GM18508 (cell line): ENCODE measurements at regions not wholly inside any gene's neighbourhood (a gene's known extent, or its start where the extent isn't known, plus 50 kb on each side); places are given as distances from the start of the nearest gene placed in this dataset.
A peak's percentile ranks its signal among the peaks of the same experiment; 100 is the strongest.

Source experiments
- ATAC-seq: cut with Tn5 transposase; IDR thresholded peaks from one replicate; pipeline ENCODE4 v1.9.1; 2021; ENCODE audit warnings: moderate number of reproducible peaks; ENCODE audit not compliant: insufficient read depth, unreplicated experiment

GRCh38 chr7:25859412-25860274 lies 292.4 kb upstream of the NFE2L3 start:
- no peak for ATAC-seq

GRCh38 chr7:25860275-25861163 lies 291.5 kb upstream of the NFE2L3 start:
- ATAC-seq = no peak

DNA sequence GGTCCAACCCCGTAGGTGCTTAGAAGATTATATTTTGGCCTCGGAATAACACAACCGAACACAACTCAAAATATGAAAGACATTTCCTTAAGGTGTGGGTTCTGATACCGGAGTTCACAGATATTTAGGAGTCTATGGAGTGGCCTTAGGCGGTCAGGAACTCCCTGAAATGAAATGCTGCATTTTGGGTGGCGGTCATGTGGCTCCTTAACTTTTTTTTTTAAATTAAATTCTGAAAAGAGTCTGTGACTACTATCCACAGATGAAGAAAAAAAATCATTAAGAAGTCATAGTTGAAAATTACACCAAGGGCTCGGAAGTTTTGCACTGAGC lies 290.9 kb upstream of the NFE2L3 start:
- ATAC-seq = no peak

- ATAC-seq = no peak
Observed at GRCh38 chr7:25861601-25862260, 290.3 kb upstream of the NFE2L3 start.

DNA sequence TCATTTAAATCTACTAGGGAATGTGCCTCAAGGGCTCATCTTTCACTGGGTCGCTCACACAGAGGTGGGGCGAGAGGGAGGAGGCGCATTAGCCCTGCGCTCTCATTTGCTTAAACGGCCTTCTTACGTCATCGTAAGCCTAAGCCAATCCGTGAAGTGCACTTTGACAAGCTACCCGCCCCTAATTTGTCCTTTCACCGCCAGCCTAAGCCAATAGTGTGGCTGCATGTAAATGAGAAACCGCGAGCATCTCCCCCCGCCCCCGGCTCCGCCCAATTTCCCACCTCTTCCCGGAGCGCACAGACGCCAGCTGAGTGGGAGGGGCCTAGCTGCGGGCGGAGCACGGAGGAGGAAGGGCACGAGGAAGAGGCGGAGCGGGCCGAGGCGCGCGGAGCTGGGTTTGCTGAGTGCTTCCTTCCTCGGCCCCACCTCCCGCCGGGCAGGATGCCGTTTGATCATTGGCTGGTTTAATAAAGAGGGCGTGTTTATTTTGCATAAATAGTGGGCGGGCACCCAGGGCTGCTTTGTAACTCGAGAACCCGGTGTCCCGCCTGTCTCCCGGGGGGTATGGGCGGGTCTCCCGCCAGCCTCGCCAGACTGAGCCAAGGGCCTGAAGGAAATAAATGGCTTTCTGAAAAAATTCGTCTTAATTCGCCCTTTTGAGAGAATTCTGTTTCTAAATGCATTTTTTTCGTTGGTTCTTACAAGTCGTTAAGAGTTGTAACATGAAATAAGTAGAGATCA lies 289.6 kb upstream of the NFE2L3 start:
- peak; percentile 93 for ATAC-seq

DNA sequence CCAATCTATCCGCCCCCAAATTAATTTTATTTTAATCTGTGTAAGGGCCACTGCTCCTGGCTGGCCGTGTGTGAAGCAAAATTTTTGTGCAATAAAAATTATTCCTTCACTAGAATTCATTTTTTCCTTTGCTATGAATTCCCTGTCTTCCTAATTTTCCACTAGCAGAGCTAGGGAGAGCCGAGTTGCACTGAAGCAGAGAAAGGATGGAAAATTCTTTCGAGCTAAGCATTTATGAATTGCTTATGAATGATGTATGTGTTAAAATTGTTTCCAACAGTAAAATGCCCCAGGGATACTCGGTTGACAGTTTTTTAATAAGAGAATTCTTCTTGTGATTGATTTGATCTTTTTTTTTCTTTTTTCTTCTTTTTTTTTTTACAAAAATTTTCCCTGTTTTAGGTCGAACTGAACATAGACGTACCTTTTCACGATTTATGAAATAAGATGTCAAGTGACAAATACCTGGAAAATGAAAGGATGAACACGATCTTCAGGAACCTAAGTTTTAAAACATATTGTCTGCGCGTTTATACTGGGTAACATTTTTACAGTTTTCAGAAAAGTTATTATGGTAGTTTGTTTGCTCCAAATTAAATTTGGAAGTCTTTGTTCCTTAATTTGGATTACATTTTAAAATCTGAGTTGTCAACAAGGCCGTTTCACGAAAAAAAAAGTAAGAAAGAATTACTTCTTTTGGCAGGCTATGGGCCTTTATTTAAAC lies 288.8 kb upstream of the NFE2L3 start:
- ATAC-seq = no peak

- no peak for ATAC-seq
Observed at GRCh38 chr7:25863729-25864110, 288.3 kb upstream of the NFE2L3 start.

- ATAC-seq = no peak
Observed at GRCh38 chr7:25864511-25864910, 287.5 kb upstream of the NFE2L3 start.

- ATAC-seq = no peak
Observed at GRCh38 chr7:25864943-25865751, 286.9 kb upstream of the NFE2L3 start.

GRCh38 chr7:25868509-25868908 lies 283.5 kb upstream of the NFE2L3 start:
- no peak for ATAC-seq

- no peak for ATAC-seq
Observed at GRCh38 chr7:25870574-25870973, 281.4 kb upstream of the NFE2L3 start.

GRCh38 chr7:25876092-25876491 lies 275.9 kb upstream of the NFE2L3 start:
- ATAC-seq = no peak

- ATAC-seq = peak; percentile 86
Observed at GRCh38 chr7:25877802-25878789, 273.9 kb upstream of the NFE2L3 start.

GRCh38 chr7:25879799-25880198 lies 272.2 kb upstream of the NFE2L3 start:
- ATAC-seq = no peak

DNA sequence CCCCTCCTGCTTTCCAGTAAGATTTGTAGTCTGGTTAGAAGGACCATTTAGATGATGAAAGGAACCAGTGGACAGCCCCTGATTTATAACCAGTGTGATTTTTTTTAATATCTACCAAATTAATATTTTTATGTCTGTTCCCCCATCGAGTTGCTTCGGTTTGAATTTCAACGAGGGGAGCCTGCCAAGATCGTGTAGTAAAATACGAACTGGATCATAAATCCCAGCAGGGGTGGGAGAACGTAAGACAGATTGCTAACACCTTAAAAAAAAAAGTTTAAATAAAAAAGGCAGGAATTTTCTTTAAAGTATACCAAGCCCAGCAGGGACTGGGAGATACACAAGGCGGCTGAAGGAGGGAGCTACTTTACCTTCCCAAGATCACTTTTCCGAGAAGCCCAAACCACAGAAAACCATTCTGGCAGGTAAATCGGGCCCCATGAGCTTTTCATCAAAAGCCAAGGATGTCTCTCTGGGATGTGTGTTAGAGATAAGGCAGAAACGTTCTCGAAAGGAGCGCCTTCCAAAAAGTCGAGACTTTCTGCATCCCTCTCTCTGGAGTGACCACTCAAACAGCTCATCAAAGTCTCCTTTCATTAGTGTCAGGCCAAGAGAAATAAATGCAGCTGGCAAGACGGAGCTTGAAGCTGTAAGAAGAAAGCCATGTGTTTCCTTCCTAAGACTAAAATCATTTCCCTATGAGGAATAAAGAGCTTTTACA lies 270.5 kb upstream of the NFE2L3 start:
- ATAC-seq = no peak

GRCh38 chr7:25882151-25882773 lies 269.7 kb upstream of the NFE2L3 start:
- ATAC-seq = no peak
